ENCODE measurements at regions not wholly inside any gene's neighbourhood (a gene's known extent, or its start where the extent isn't known, plus 50 kb on each side); places are given as distances from the start of the nearest gene placed in this dataset.

GRCh38 chr16:11435576-11435975 lies 90.3 kb downstream of the RMI2 start:
- in situ Hi-C loops (cut with HindIII; ENCODE audit: low sequenced_read_pairs) = no loop called here

- in situ Hi-C loops (cut with HindIII; ENCODE audit: low sequenced_read_pairs) = no loop called here
Observed at GRCh38 chr16:11437069-11437468, 91.8 kb downstream of the RMI2 start.

GRCh38 chr16:11439790-11440656 lies 94.8 kb downstream of the RMI2 start:
- in situ Hi-C loops (cut with HindIII; ENCODE audit: low sequenced_read_pairs) = no loop called here

- in situ Hi-C loops (cut with HindIII; ENCODE audit: low sequenced_read_pairs) = no loop called here
Observed at GRCh38 chr16:11440657-11441012, 95.4 kb downstream of the RMI2 start.

GRCh38 chr16:11445486-11445885 lies 100.2 kb downstream of the RMI2 start:
- in situ Hi-C loops (cut with HindIII; ENCODE audit: low sequenced_read_pairs) = no loop called here

GRCh38 chr16:11446566-11447119 lies 101.4 kb downstream of the RMI2 start:
- in situ Hi-C loops (cut with HindIII; ENCODE audit: low sequenced_read_pairs) = no loop called here

- in situ Hi-C loops (cut with HindIII; ENCODE audit: low sequenced_read_pairs) = no loop called here
Observed at GRCh38 chr16:11447272-11447671, 102.0 kb downstream of the RMI2 start.

- in situ Hi-C loops (cut with HindIII; ENCODE audit: low sequenced_read_pairs) = no loop called here
Observed at GRCh38 chr16:11447836-11448235, 102.6 kb downstream of the RMI2 start.

- in situ Hi-C loops (cut with HindIII; ENCODE audit: low sequenced_read_pairs) = no loop called here
Observed at GRCh38 chr16:11448796-11449416, 103.6 kb downstream of the RMI2 start.

- in situ Hi-C loops (cut with HindIII; ENCODE audit: low sequenced_read_pairs) = loop anchor here (5.0 kb wide), 1 partner anchor 73 kb away; no protein-coding TSS in a partner anchor
Observed at GRCh38 chr16:11449716-11450115, 104.5 kb downstream of the RMI2 start.

- in situ Hi-C loops (cut with HindIII; ENCODE audit: low sequenced_read_pairs) = loop anchor here (5.0 kb wide), 1 partner anchor 72 kb away; no protein-coding TSS in a partner anchor
Observed at GRCh38 chr16:11450136-11450535, 104.9 kb downstream of the RMI2 start.

- in situ Hi-C loops (cut with HindIII; ENCODE audit: low sequenced_read_pairs) = loop anchor here (5.0 kb wide), 1 partner anchor 70 kb away; no protein-coding TSS in a partner anchor
Observed at GRCh38 chr16:11452298-11452697, 107.0 kb downstream of the RMI2 start.

- in situ Hi-C loops (cut with HindIII; ENCODE audit: low sequenced_read_pairs) = loop anchor here (5.0 kb wide), 1 partner anchor 69 kb away; no protein-coding TSS in a partner anchor
Observed at GRCh38 chr16:11452746-11453389, 107.6 kb downstream of the RMI2 start.

GRCh38 chr16:11456741-11457140 lies 111.5 kb downstream of the RMI2 start:
- in situ Hi-C loops (cut with HindIII; ENCODE audit: low sequenced_read_pairs) = no loop called here

- in situ Hi-C loops (cut with HindIII; ENCODE audit: low sequenced_read_pairs) = loop anchor here (10.0 kb wide), 1 partner anchor 95 kb away; no protein-coding TSS in a partner anchor
Observed at GRCh38 chr16:11459722-11460121, 114.5 kb downstream of the RMI2 start.

GRCh38 chr16:11460820-11461594 lies 115.7 kb downstream of the RMI2 start:
- in situ Hi-C loops (cut with HindIII; ENCODE audit: low sequenced_read_pairs) = loop anchor here (10.0 kb wide), 1 partner anchor 94 kb away; no protein-coding TSS in a partner anchor

- in situ Hi-C loops (cut with HindIII; ENCODE audit: low sequenced_read_pairs) = loop anchor here (10.0 kb wide), 1 partner anchor 93 kb away; no protein-coding TSS in a partner anchor
Observed at GRCh38 chr16:11461595-11461990, 116.3 kb downstream of the RMI2 start.

GRCh38 chr16:11462036-11462435 lies 116.8 kb downstream of the RMI2 start:
- in situ Hi-C loops (cut with HindIII; ENCODE audit: low sequenced_read_pairs) = loop anchor here (10.0 kb wide), 1 partner anchor 93 kb away; no protein-coding TSS in a partner anchor

- in situ Hi-C loops (cut with HindIII; ENCODE audit: low sequenced_read_pairs) = loop anchor here (10.0 kb wide), 1 partner anchor 92 kb away; no protein-coding TSS in a partner anchor
Observed at GRCh38 chr16:11462861-11463260, 117.6 kb downstream of the RMI2 start.

GRCh38 chr16:11464241-11464640 lies 119.0 kb downstream of the RMI2 start:
- in situ Hi-C loops (cut with HindIII; ENCODE audit: low sequenced_read_pairs) = loop anchor here (10.0 kb wide), 1 partner anchor 91 kb away; no protein-coding TSS in a partner anchor

Data from endothelial cell of hepatic sinusoid (primary cell).